ENCODE measurements at regions not wholly inside any gene's neighbourhood (a gene's known extent, or its start where the extent isn't known, plus 50 kb on each side); places are given as distances from the start of the nearest gene placed in this dataset.

- Histone ChIP-seq H3K27me3 (replicated peaks in 1 of 2; ENCODE audit: control insufficient read depth in 2 of 2, extremely low read depth in 1 of 2, insufficient read depth in 2 of 2, low read length in 1 of 2) (peaks cover 0 to 7% of the 10 kb centered on the region in 2 experiments), H3K4me1 (ENCODE audit: control insufficient read depth in 1 of 2, extremely low read depth in 1 of 2, insufficient read depth in 2 of 2, low read length in 2 of 2) (no peaks in the 10 kb centered on the region), H3K9me3 (no peaks in the 10 kb centered on the region), H3K4me3 (ENCODE audit: control insufficient read depth in 1 of 2, extremely low read depth in 1 of 2, low read length in 1 of 2) (no peak overlapping the region), H3K27ac (ENCODE audit: low read length) (no peak overlapping the region), H3K36me3 (ENCODE audit: control insufficient read depth in 2 of 2, extremely low read depth in 1 of 2, insufficient read depth in 1 of 2, low read length in 1 of 2) (no peaks in the 10 kb centered on the region)
- WGBS (ENCODE audit: insufficient coverage) = 93% methylated on average over 3 of the region's 8 CpGs
- ChIA-PET POLR2A (no interaction called here), CTCF (interaction anchor here (0.6 to 1.0 kb wide), 2 partner anchors 299 to 858 kb away, joined by 3 to 7 read pairs; no protein-coding TSS in a partner anchor)
- Mint-ChIP-seq H3K27me3 (peaks cover 0 to 4% of the 10 kb centered on the region in 2 donors), H3K4me1 (no peaks in the 10 kb centered on the region), H3K9me3 (no peaks in the 10 kb centered on the region), H3K27ac (no peak overlapping the region), H3K36me3 (no peaks in the 10 kb centered on the region), H3K4me3 (no peak overlapping the region)
- ATAC-seq (replicated peaks in 1 of 4) (no peak), DNase-seq (no peak)
Observed at GRCh38 chr20:24236201-24236600, 233.2 kb upstream of the SYNDIG1 start.

- Histone ChIP-seq H3K4me3 (ENCODE audit: control insufficient read depth in 1 of 2, extremely low read depth in 1 of 2, low read length in 1 of 2) (no peak overlapping the region), H3K4me1 (ENCODE audit: control insufficient read depth in 1 of 2, extremely low read depth in 1 of 2, insufficient read depth in 2 of 2, low read length in 2 of 2) (no peaks in the 10 kb centered on the region), H3K9me3 (no peaks in the 10 kb centered on the region), H3K27me3 (replicated peaks in 1 of 2; ENCODE audit: control insufficient read depth in 2 of 2, extremely low read depth in 1 of 2, insufficient read depth in 2 of 2, low read length in 1 of 2) (peaks cover 0 to 4% of the 10 kb centered on the region in 2 experiments), H3K36me3 (ENCODE audit: control insufficient read depth in 2 of 2, extremely low read depth in 1 of 2, insufficient read depth in 1 of 2, low read length in 1 of 2) (no peaks in the 10 kb centered on the region), H3K27ac (ENCODE audit: low read length) (no peak overlapping the region)
- Mint-ChIP-seq H3K9me3 (no peaks in the 10 kb centered on the region), H3K4me3 (no peak overlapping the region), H3K27me3 (peaks cover 0 to 4% of the 10 kb centered on the region in 2 donors), H3K36me3 (no peaks in the 10 kb centered on the region), H3K4me1 (no peaks in the 10 kb centered on the region), H3K27ac (no peak overlapping the region)
- ChIA-PET POLR2A (no interaction called here), CTCF (interaction anchor here in 1 of 2 donors (1.0 kb wide), 1 partner anchor 298 kb away, joined by 3 read pairs; no protein-coding TSS in a partner anchor)
- DNase-seq (no peak), ATAC-seq (replicated peaks in 1 of 4) (no peak)
- 100% methylated on average over 3 of the region's 14 CpGs for WGBS (ENCODE audit: insufficient coverage)
Observed at GRCh38 chr20:24235296-24236175, 233.9 kb upstream of the SYNDIG1 start.

GRCh38 chr20:24227600-24227999, 239.0 kb upstream of the GGTLC1 start:
- H3K36me3 Mint-ChIP-seq = no peaks in the 10 kb centered on the region
- H3K27me3 Mint-ChIP-seq = peaks cover 10 to 17% of the 10 kb centered on the region in 2 donors
- CTCF ChIA-PET = no interaction called here
- DNase-seq (no peak), ATAC-seq (replicated peaks in 1 of 4) (no peak)
- no peak overlapping the region for H3K27ac Mint-ChIP-seq
- no peaks in the 10 kb centered on the region for H3K4me1 ChIP-seq (ENCODE audit: control insufficient read depth in 1 of 2, extremely low read depth in 1 of 2, insufficient read depth in 2 of 2, low read length in 2 of 2)
- H3K27ac ChIP-seq (ENCODE audit: low read length) = no peak overlapping the region
- H3K4me3 Mint-ChIP-seq = no peak overlapping the region
- H3K9me3 Mint-ChIP-seq = no peaks in the 10 kb centered on the region
- no peaks in the 10 kb centered on the region for H3K27me3 ChIP-seq (replicated peaks in 1 of 2; ENCODE audit: control insufficient read depth in 2 of 2, extremely low read depth in 1 of 2, insufficient read depth in 2 of 2, low read length in 1 of 2)
- WGBS (ENCODE audit: insufficient coverage) = 67% methylated on average over 1 of the region's 3 CpGs
- no peak overlapping the region for H3K4me3 ChIP-seq (ENCODE audit: control insufficient read depth in 1 of 2, extremely low read depth in 1 of 2, low read length in 1 of 2)
- H3K9me3 ChIP-seq = no peaks in the 10 kb centered on the region
- POLR2A ChIA-PET = no interaction called here
- no peaks in the 10 kb centered on the region for H3K36me3 ChIP-seq (ENCODE audit: control insufficient read depth in 2 of 2, extremely low read depth in 1 of 2, insufficient read depth in 1 of 2, low read length in 1 of 2)
- no peaks in the 10 kb centered on the region for H3K4me1 Mint-ChIP-seq

GRCh38 chr20:24212494-24212893, 223.9 kb upstream of the GGTLC1 start:
- peak overlapping the region in 1 of 2 donors; percentile 38 for H3K4me3 ChIP-seq (ENCODE audit: control insufficient read depth in 1 of 2, extremely low read depth in 1 of 2, low read length in 1 of 2)
- DNase-seq (no peak), ATAC-seq (replicated peaks in 1 of 4) (no peak)
- H3K36me3 ChIP-seq (ENCODE audit: control insufficient read depth in 2 of 2, extremely low read depth in 1 of 2, insufficient read depth in 1 of 2, low read length in 1 of 2) = no peaks in the 10 kb centered on the region
- no peaks in the 10 kb centered on the region for H3K9me3 ChIP-seq
- Mint-ChIP-seq H3K9me3 (peaks cover 3 to 14% (median 12%) of the 10 kb centered on the region in 3 donors), H3K4me3 (peak overlapping the region in 1 of 3 donors; percentile 26), H3K4me1 (peaks cover 2 to 10% (median 4%) of the 10 kb centered on the region in 3 donors), H3K27me3 (peaks cover 36 to 40% of the 10 kb centered on the region in 2 donors), H3K27ac (no peak overlapping the region), H3K36me3 (no peaks in the 10 kb centered on the region)
- CTCF ChIA-PET = no interaction called here
- no peak overlapping the region for H3K27ac ChIP-seq (ENCODE audit: low read length)
- WGBS (ENCODE audit: insufficient coverage) = 12% methylated on average over 5 of the region's 10 CpGs
- POLR2A ChIA-PET = no interaction called here
- H3K4me1 ChIP-seq (ENCODE audit: control insufficient read depth in 1 of 2, extremely low read depth in 1 of 2, insufficient read depth in 2 of 2, low read length in 2 of 2) = peaks cover 0 to 10% of the 10 kb centered on the region in 2 experiments
- peaks cover 0 to 14% of the 10 kb centered on the region in 2 experiments for H3K27me3 ChIP-seq (replicated peaks in 1 of 2; ENCODE audit: control insufficient read depth in 2 of 2, extremely low read depth in 1 of 2, insufficient read depth in 2 of 2, low read length in 1 of 2)

- ChIA-PET POLR2A (no interaction called here), CTCF (interaction anchor here in 1 of 2 donors (0.8 kb wide), 1 partner anchor 438 kb away, joined by 3 read pairs; no protein-coding TSS in a partner anchor)
- Histone ChIP-seq H3K4me3 (ENCODE audit: control insufficient read depth in 1 of 2, extremely low read depth in 1 of 2, low read length in 1 of 2) (no peak overlapping the region), H3K4me1 (ENCODE audit: control insufficient read depth in 1 of 2, extremely low read depth in 1 of 2, insufficient read depth in 2 of 2, low read length in 2 of 2) (peaks cover 0 to 10% of the 10 kb centered on the region in 2 experiments), H3K9me3 (no peaks in the 10 kb centered on the region), H3K27me3 (replicated peaks in 1 of 2; ENCODE audit: control insufficient read depth in 2 of 2, extremely low read depth in 1 of 2, insufficient read depth in 2 of 2, low read length in 1 of 2) (peaks cover 0 to 14% of the 10 kb centered on the region in 2 experiments), H3K36me3 (ENCODE audit: control insufficient read depth in 2 of 2, extremely low read depth in 1 of 2, insufficient read depth in 1 of 2, low read length in 1 of 2) (no peaks in the 10 kb centered on the region), H3K27ac (ENCODE audit: low read length) (no peak overlapping the region)
- Mint-ChIP-seq H3K36me3 (no peaks in the 10 kb centered on the region), H3K4me3 (no peak overlapping the region), H3K9me3 (peaks cover 2 to 12% (median 10%) of the 10 kb centered on the region in 3 donors), H3K4me1 (peaks cover 2 to 10% (median 4%) of the 10 kb centered on the region in 3 donors), H3K27ac (no peak overlapping the region), H3K27me3 (peaks cover 36 to 38% of the 10 kb centered on the region in 2 donors)
- no peak for ATAC-seq (replicated peaks in 1 of 4)
- no peak for DNase-seq
Observed at GRCh38 chr20:24211972-24212371, 223.4 kb upstream of the GGTLC1 start.

GRCh38 chr20:24210356-24210755, 221.8 kb upstream of the GGTLC1 start:
- ATAC-seq (replicated peaks in 1 of 4) = no peak
- peaks cover 0 to 10% (median 0%) of the 10 kb centered on the region in 3 donors for H3K9me3 Mint-ChIP-seq
- POLR2A ChIA-PET = no interaction called here
- Histone ChIP-seq H3K4me3 (ENCODE audit: control insufficient read depth in 1 of 2, extremely low read depth in 1 of 2, low read length in 1 of 2) (no peak overlapping the region), H3K27me3 (replicated peaks in 1 of 2; ENCODE audit: control insufficient read depth in 2 of 2, extremely low read depth in 1 of 2, insufficient read depth in 2 of 2, low read length in 1 of 2) (peaks cover 0 to 14% of the 10 kb centered on the region in 2 experiments), H3K27ac (ENCODE audit: low read length) (no peak overlapping the region), H3K9me3 (no peaks in the 10 kb centered on the region), H3K36me3 (ENCODE audit: control insufficient read depth in 2 of 2, extremely low read depth in 1 of 2, insufficient read depth in 1 of 2, low read length in 1 of 2) (no peaks in the 10 kb centered on the region), H3K4me1 (ENCODE audit: control insufficient read depth in 1 of 2, extremely low read depth in 1 of 2, insufficient read depth in 2 of 2, low read length in 2 of 2) (peaks cover 0 to 10% of the 10 kb centered on the region in 2 experiments)
- H3K36me3 Mint-ChIP-seq = no peaks in the 10 kb centered on the region
- CTCF ChIA-PET = no interaction called here
- no peak overlapping the region for H3K27ac Mint-ChIP-seq
- peaks cover 2 to 10% (median 4%) of the 10 kb centered on the region in 3 donors for H3K4me1 Mint-ChIP-seq
- 75% methylated on average over 2 of the region's 2 CpGs for WGBS (ENCODE audit: insufficient coverage)
- H3K27me3 Mint-ChIP-seq = peaks cover 32 to 35% of the 10 kb centered on the region in 2 donors
- H3K4me3 Mint-ChIP-seq = no peak overlapping the region
- no peak for DNase-seq
